ENCODE measurements at regions not wholly inside any gene's neighbourhood (a gene's known extent, or its start where the extent isn't known, plus 50 kb on each side); places are given as distances from the start of the nearest gene placed in this dataset.
"Not testable (repeated sequence)": the region's sequence is repeated elsewhere in the genome, so short reads cannot be mapped to it uniquely, and the experiment has no call there.

DNA sequence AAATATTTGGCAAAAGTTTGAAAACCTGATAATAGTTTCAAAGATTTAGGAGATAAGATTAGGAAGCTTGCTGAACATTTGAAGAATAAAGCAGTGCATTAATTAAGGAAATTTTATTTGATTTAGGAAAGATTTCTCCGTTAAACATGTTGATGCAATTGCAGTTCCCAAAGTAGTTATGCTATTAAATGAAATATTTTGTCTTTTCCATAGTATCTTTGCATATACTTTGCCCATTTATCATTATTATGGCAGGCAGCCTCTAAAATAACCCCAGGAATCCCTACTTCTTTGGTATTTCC lies 136.5 kb downstream of the MREG start:
- no peak for DNase-seq
- Mint-ChIP-seq H3K4me1 (ENCODE audit: low read depth) (no peaks in the 10 kb centered on the region), H3K9me3 (no peaks in the 10 kb centered on the region), H3K27me3 (ENCODE audit: low read depth) (peaks cover 26% of the 10 kb centered on the region), H3K4me3 (no peak overlapping the region), H3K36me3 (ENCODE audit: insufficient read depth in 2 of 2) (peaks cover 0 to 1% of the 10 kb centered on the region in 2 donors), H3K27ac (no peak overlapping the region)
- ATAC-seq (replicated peaks in 1 of 2) = no peak

- ATAC-seq (replicated peaks in 1 of 2) (no peak), DNase-seq (no peak)
- Mint-ChIP-seq H3K4me3 (no peak overlapping the region), H3K36me3 (ENCODE audit: insufficient read depth in 2 of 2) (peaks cover 0 to 1% of the 10 kb centered on the region in 2 donors), H3K27ac (no peak overlapping the region), H3K9me3 (no peaks in the 10 kb centered on the region), H3K27me3 (ENCODE audit: low read depth) (peaks cover 26% of the 10 kb centered on the region), H3K4me1 (ENCODE audit: low read depth) (no peaks in the 10 kb centered on the region)
These were observed 137.0 kb downstream of the MREG start for GRCh38 chr2:215876139-215876936.

DNA sequence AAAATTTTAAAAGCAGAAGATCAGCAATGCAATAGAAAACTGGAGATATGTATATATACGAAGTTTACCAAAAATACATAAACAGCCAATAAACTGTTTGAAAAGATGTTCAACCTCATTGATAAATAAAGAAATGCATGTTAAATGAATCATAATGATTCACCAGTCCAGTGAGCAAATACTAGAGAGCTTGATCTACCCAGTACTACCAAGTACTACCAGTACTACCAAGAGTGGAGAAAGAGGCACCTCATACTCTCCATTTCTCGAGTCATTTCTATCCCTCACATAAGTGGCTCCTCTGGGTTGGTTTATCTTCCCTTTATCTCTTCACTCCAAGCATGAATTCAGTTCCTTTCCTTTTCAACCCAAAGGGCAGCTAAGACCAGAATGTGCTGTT lies 138.9 kb downstream of the MREG start:
- no peak overlapping the region for H3K27ac Mint-ChIP-seq
- H3K9me3 Mint-ChIP-seq = no peaks in the 10 kb centered on the region
- H3K4me1 Mint-ChIP-seq (ENCODE audit: low read depth) = no peaks in the 10 kb centered on the region

DNA sequence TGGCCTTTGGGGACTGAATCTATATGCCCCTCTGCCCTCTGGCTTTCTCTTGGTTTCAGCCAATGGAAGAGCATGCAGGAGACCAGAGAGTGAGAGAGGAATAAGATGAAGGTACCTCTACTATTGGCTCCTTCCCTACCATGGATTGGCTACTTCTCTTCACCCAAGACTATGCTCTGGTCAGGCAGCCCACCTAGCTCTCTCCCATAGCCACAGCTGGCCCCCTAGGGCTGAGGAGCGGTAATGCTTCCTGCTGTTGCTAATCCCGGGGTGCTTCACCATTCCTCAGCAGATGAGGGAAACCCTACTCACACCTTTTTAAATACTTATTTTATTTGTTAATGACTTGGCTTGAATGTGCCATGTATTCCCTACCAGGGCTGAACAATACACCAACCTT lies 142.4 kb downstream of the MREG start:
- Mint-ChIP-seq H3K27ac (no peak overlapping the region), H3K4me1 (ENCODE audit: low read depth) (no peaks in the 10 kb centered on the region), H3K9me3 (no peaks in the 10 kb centered on the region), H3K4me3 (no peak overlapping the region), H3K36me3 (ENCODE audit: insufficient read depth in 2 of 2) (peaks cover 0 to 1% of the 10 kb centered on the region in 2 donors), H3K27me3 (ENCODE audit: low read depth) (peaks cover 17% of the 10 kb centered on the region)
- ATAC-seq (replicated peaks in 1 of 2) (no peak), DNase-seq (peak in 1 of 2 donors; percentile 9)

More for the DNA sequence above, 138.9 kb downstream of the MREG start:
- DNase-seq (no peak), ATAC-seq (replicated peaks in 1 of 2) (peak; percentile 44 to 69)
- H3K4me3 Mint-ChIP-seq = no peak overlapping the region
- peaks cover 0 to 1% of the 10 kb centered on the region in 2 donors for H3K36me3 Mint-ChIP-seq (ENCODE audit: insufficient read depth in 2 of 2)
- peaks cover 26% of the 10 kb centered on the region for H3K27me3 Mint-ChIP-seq (ENCODE audit: low read depth)

GRCh38 chr2:215870088-215870490 lies 143.3 kb downstream of the MREG start:
- H3K9me3 Mint-ChIP-seq = no peaks in the 10 kb centered on the region
- H3K4me1 Mint-ChIP-seq (ENCODE audit: low read depth) = no peaks in the 10 kb centered on the region
- H3K27me3 Mint-ChIP-seq (ENCODE audit: low read depth) = peaks cover 16% of the 10 kb centered on the region
- no peaks in the 10 kb centered on the region for H3K36me3 Mint-ChIP-seq (ENCODE audit: insufficient read depth in 2 of 2)
- no peak overlapping the region for H3K4me3 Mint-ChIP-seq
- ATAC-seq (replicated peaks in 1 of 2) = no peak
- no peak for DNase-seq
- H3K27ac Mint-ChIP-seq = no peak overlapping the region

DNA sequence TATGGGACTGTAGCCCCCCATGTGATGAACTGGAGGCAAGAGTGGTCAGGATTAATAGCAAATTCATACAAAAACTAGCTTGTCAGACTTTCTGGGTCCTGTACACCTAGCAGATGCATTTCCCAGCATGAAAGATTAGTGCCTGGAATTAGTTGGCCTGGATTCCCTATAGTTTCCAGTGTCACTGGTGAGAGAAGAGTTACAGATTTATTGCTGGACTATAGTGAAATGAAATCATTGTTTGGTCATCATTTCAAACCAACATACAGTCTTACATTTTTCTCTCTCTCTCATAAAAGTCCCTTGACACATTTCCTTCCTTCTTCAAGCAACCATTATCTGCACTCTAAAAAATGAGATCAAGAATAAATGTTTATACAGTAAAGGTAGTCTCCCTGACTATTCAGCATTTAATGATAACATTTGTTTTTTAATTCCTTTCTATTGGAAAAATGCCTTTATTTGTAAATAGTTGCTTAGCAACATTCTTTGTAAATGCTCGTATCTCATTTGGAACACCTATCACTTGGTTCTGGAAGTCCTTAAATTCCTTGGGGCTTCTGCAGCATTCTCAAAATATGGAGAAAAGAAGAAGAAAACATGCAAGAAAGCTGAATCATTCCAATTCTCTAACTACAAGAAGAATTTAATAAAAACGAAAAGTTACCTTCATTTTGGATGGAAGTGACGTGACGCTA lies 144.4 kb downstream of the MREG start:
- H3K27me3 Mint-ChIP-seq (ENCODE audit: low read depth) = peaks cover 14% of the 10 kb centered on the region
- no peak overlapping the region for H3K27ac Mint-ChIP-seq
- H3K4me1 Mint-ChIP-seq (ENCODE audit: low read depth) = no peaks in the 10 kb centered on the region
- ATAC-seq (replicated peaks in 1 of 2) (no peak), DNase-seq (no peak)
- H3K36me3 Mint-ChIP-seq (ENCODE audit: insufficient read depth in 2 of 2) = no peaks in the 10 kb centered on the region
- no peaks in the 10 kb centered on the region for H3K9me3 Mint-ChIP-seq
- H3K4me3 Mint-ChIP-seq = no peak overlapping the region

GRCh38 chr2:215866606-215867005 lies 146.7 kb downstream of the MREG start:
- H3K4me3 Mint-ChIP-seq = no peak overlapping the region
- ATAC-seq (replicated peaks in 1 of 2) (no peak), DNase-seq (no peak)
- no peaks in the 10 kb centered on the region for H3K9me3 Mint-ChIP-seq
- no peak overlapping the region for H3K27ac Mint-ChIP-seq
- no peaks in the 10 kb centered on the region for H3K36me3 Mint-ChIP-seq (ENCODE audit: insufficient read depth in 2 of 2)
- H3K4me1 Mint-ChIP-seq (ENCODE audit: low read depth) = no peaks in the 10 kb centered on the region
- peaks cover 26% of the 10 kb centered on the region for H3K27me3 Mint-ChIP-seq (ENCODE audit: low read depth)

DNA sequence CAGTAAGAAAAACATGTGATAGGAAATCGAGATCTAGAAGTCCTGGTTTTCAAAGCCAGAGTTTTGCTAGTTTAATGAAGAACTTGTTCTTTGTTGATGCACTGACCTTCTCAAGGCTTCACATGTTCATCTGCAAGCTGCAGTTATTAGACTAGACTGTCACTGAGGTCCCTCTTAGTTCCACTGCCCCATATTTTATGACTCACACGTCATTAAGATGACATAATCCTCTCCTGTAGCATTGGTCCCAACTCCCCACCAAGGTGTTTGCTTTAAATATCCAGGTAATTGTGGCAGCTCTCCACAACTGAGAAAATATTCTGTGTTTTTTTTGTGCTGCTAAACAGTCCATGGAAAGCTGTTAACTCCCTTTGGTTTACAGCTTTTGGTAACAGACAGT lies 149.7 kb downstream of the MREG start:
- Mint-ChIP-seq H3K27ac (no peak overlapping the region), H3K27me3 (ENCODE audit: low read depth) (peaks cover 31% of the 10 kb centered on the region), H3K36me3 (ENCODE audit: insufficient read depth in 2 of 2) (no peaks in the 10 kb centered on the region), H3K4me3 (no peak overlapping the region), H3K4me1 (ENCODE audit: low read depth) (no peaks in the 10 kb centered on the region), H3K9me3 (no peaks in the 10 kb centered on the region)
- DNase-seq = no peak
- ATAC-seq (replicated peaks in 1 of 2) = no peak

GRCh38 chr2:215862351-215862771 lies 151.0 kb downstream of the MREG start:
- Mint-ChIP-seq H3K4me3 (no peak overlapping the region), H3K4me1 (ENCODE audit: low read depth) (no peaks in the 10 kb centered on the region), H3K27ac (no peak overlapping the region), H3K36me3 (ENCODE audit: insufficient read depth in 2 of 2) (no peaks in the 10 kb centered on the region), H3K27me3 (ENCODE audit: low read depth) (peaks cover 31% of the 10 kb centered on the region), H3K9me3 (no peaks in the 10 kb centered on the region)
- DNase-seq (no peak), ATAC-seq (replicated peaks in 1 of 2) (no peak)

DNA sequence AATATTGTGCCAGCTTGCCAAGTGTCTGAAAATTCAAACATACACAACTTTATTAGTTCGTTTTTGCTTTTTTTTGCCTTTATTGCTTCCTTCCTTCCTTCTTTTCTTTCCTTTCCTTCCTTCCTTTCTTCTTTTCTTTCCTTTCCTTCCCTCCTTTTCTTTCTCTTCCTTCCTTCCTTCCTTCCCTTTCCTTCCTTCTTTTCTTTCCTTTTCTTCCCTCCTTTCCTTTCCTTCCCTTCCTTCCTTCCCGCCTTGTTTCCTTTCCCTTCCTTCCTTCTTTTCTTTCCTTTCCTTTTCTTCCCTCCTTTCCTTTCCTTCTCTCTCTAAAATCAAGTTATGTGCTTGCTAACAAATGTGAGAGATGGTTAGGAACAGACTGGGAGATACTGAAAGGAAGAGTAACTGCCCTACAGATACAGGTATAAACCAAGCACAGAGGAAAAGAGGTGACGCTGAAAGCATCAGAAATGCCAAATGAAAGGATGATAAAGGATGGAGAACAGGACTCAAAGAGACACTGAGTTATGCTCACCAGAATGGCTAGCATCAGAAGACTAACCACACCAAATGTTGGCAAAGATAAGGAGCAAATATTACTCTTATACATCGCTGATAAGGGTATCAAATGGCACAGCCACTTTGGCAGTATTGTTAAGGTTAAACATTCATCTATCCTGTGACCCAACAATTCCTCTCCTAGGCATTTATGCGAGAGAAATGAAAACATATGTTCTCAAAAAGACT lies 151.6 kb downstream of the MREG start:
- H3K36me3 Mint-ChIP-seq (ENCODE audit: insufficient read depth in 2 of 2) = no peaks in the 10 kb centered on the region
- H3K27ac Mint-ChIP-seq = no peak overlapping the region
- peaks cover 36% of the 10 kb centered on the region for H3K27me3 Mint-ChIP-seq (ENCODE audit: low read depth)
- H3K4me3 Mint-ChIP-seq = no peak overlapping the region
- H3K9me3 Mint-ChIP-seq = no peaks in the 10 kb centered on the region
- no peaks in the 10 kb centered on the region for H3K4me1 Mint-ChIP-seq (ENCODE audit: low read depth)
- ATAC-seq (replicated peaks in 1 of 2) (no peak), DNase-seq (no peak)

DNA sequence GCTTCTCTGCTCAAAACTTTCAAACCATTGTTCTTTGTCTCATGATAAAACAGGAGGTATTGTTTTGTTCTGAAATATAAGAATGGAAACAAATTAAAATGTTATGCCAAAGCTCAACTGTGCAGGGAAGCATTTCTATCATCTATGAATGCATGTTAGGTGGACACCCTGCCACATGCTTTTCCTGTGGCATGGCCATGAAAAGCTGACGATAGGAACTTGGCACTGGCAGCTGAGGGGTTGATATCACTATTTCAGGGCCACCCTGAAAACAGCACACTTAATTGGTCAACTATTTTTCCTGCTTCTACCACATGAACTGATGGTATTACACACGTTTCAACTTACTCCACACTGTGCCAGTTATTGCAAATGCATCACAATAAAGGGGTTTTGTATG lies 157.3 kb downstream of the MREG start:
- Mint-ChIP-seq H3K36me3 (ENCODE audit: insufficient read depth in 2 of 2) (no peaks in the 10 kb centered on the region), H3K9me3 (peaks cover 2 to 8% of the 10 kb centered on the region in 2 donors), H3K27me3 (ENCODE audit: low read depth) (peaks cover 10% of the 10 kb centered on the region), H3K4me1 (ENCODE audit: low read depth) (no peaks in the 10 kb centered on the region), H3K4me3 (no peak overlapping the region), H3K27ac (no peak overlapping the region)
- DNase-seq (no peak), ATAC-seq (replicated peaks in 1 of 2) (no peak)

DNA sequence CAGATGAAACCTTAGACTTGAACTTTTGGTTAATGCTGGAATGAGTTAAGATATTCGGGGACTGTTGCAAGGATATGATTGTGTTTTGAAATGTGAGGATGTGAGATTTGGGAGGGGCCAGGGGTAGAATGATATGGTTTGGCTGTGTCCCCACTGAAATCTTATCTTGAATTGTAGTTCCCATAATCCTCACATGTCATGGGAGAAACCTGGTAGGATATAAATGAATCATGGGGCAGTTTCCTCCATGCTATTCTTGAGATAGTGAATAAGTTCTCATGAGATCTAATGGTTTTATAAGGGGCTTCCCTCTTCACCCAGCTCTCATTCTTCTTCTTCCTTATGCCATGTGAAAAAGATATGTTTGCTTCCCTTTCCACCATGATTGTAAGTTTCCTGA lies 158.0 kb downstream of the MREG start:
- H3K27ac Mint-ChIP-seq; H3K36me3 Mint-ChIP-seq (ENCODE audit: insufficient read depth in 2 of 2); H3K4me1 Mint-ChIP-seq (ENCODE audit: low read depth); DNase-seq; ATAC-seq (replicated peaks in 1 of 2); H3K4me3 Mint-ChIP-seq; H3K9me3 Mint-ChIP-seq; H3K27me3 Mint-ChIP-seq (ENCODE audit: low read depth): not testable (repeated sequence)

GRCh38 chr2:215854008-215854407 lies 159.3 kb downstream of the MREG start:
- Mint-ChIP-seq H3K27ac (no peak overlapping the region), H3K27me3 (ENCODE audit: low read depth) (peaks cover 7% of the 10 kb centered on the region), H3K4me3 (no peak overlapping the region), H3K4me1 (ENCODE audit: low read depth) (no peaks in the 10 kb centered on the region), H3K36me3 (ENCODE audit: insufficient read depth in 2 of 2) (no peaks in the 10 kb centered on the region), H3K9me3 (peaks cover 2 to 8% of the 10 kb centered on the region in 2 donors)
- DNase-seq (no peak), ATAC-seq (replicated peaks in 1 of 2) (no peak)
